H1 (cell line): ENCODE measurements at regions not wholly inside any gene's neighbourhood (a gene's known extent, or its start where the extent isn't known, plus 50 kb on each side); places are given as distances from the start of the nearest gene placed in this dataset.

Experiments used
- CTCF ChIA-PET: fragments of 300-600 bp; sonication (Branson Sonifier 250); formaldehyde crosslinking; loops from one replicate; lab custom pipeline; 2021; ENCODE audit not compliant: partially characterized antibody; lab: Charles Lee
- POLR2A ChIA-PET: fragments of 300-600 bp; sonication (Branson Sonifier 250); formaldehyde crosslinking; loops from one replicate; lab custom pipeline; 2021; ENCODE audit warnings: inconsistent platforms; ENCODE audit not compliant: partially characterized antibody; lab: Charles Lee
- DNase-seq, 2 experiments: peaks; one replicate each; pipeline versions ENCODE4 v3.0.0 to v3.0.0-alpha.2; 2010 to 2022; ENCODE audit warnings: low spot score in 2 of 2, low read depth in 1 of 2, mixed read lengths in 1 of 2
- FAIRE-seq: peaks from 2 replicates; lab custom pipeline; 2011; peaks lifted over from hg19 to GRCh38; lab: Jason Lieb, UNC
- H2AFZ ChIP-seq: 2 replicates; pipeline ENCODE4 v1.8.1; 2012; ENCODE audit warnings: low read length, inconsistent platforms
- H2AK5ac ChIP-seq: 2 replicates; pipeline ENCODE4 v1.6.1; 2013; ENCODE audit warnings: low read depth, low read length
- H2BK120ac ChIP-seq: replicated peaks from 2 replicates; pipeline ENCODE3; 2013; ENCODE audit warnings: low read depth, low read length, inconsistent platforms
- H2BK12ac ChIP-seq: 2 replicates; pipeline ENCODE4 v1.6.1; 2013; ENCODE audit warnings: low read depth, low read length
- H2BK15ac ChIP-seq: 2 replicates; pipeline ENCODE4 v1.6.1; 2013; ENCODE audit warnings: low read length
- H2BK20ac ChIP-seq: 2 replicates; pipeline ENCODE4 v1.6.1; 2013; ENCODE audit warnings: low read length
- H2BK5ac ChIP-seq: 2 replicates; pipeline ENCODE4 v1.6.1; 2013; ENCODE audit warnings: low read depth, low read length
- H3K14ac ChIP-seq: 2 replicates; pipeline ENCODE4 v1.6.1; 2013; ENCODE audit warnings: inconsistent platforms; ENCODE audit not compliant: insufficient read length
- H3K18ac ChIP-seq: 2 replicates; pipeline ENCODE4 v1.6.1; 2013; ENCODE audit warnings: low read length; ENCODE audit errors: extremely low read depth
- H3K23ac ChIP-seq: 2 replicates; pipeline ENCODE4 v1.6.1; 2013; ENCODE audit warnings: inconsistent platforms; ENCODE audit not compliant: insufficient read length
- H3K23me2 ChIP-seq: 2 replicates; pipeline ENCODE4 v1.6.1; 2013; ENCODE audit warnings: low read depth, low read length
- H3K27ac ChIP-seq: 2 replicates; pipeline ENCODE4 v1.6.1; 2011; ENCODE audit warnings: low read depth, low read length, inconsistent platforms
- H3K27me3 ChIP-seq, 4 experiments: replicated peaks in 1 of 4; 1 replicate in 1 of 4; 2 replicates in 3 of 4; pipeline versions ENCODE4 v1.6.1 to v1.8.1; 2011 to 2013; ENCODE audit warnings: low read length in 3 of 4, mild to moderate bottlenecking in 3 of 4, inconsistent platforms in 2 of 4, mixed read lengths in 2 of 4, moderate library complexity in 1 of 4; ENCODE audit not compliant: control insufficient read depth in 3 of 4, insufficient read depth in 3 of 4; ENCODE audit errors: extremely low read depth in 1 of 4
- H3K36me3 ChIP-seq, 4 experiments: 2 replicates each; pipeline versions ENCODE4 v1.6.1 to v1.8.1; 2011 to 2013; ENCODE audit warnings: mild to moderate bottlenecking in 4 of 4, low read length in 3 of 4, moderate library complexity in 2 of 4, control low read depth in 1 of 4, inconsistent platforms in 1 of 4; ENCODE audit not compliant: insufficient read depth in 4 of 4, control insufficient read depth in 2 of 4
- H3K4ac ChIP-seq: replicated peaks from 2 replicates; pipeline ENCODE3; 2013; ENCODE audit warnings: low read length, low read depth, mixed read lengths, inconsistent platforms; ENCODE audit not compliant: insufficient read length
- H3K4me1 ChIP-seq, 4 experiments: replicated peaks in 1 of 4; 1 replicate in 1 of 4; 2 replicates in 3 of 4; pipeline versions ENCODE4 v1.6.1 to v1.8.1; 2011 to 2013; ENCODE audit warnings: low read length in 3 of 4, inconsistent platforms in 2 of 4, mixed read lengths in 1 of 4; ENCODE audit not compliant: insufficient read depth in 4 of 4, control insufficient read depth in 3 of 4
- H3K4me2 ChIP-seq, 2 experiments: 2 replicates each; pipeline versions ENCODE4 v1.6.1 to v1.8.1; 2011 to 2013; ENCODE audit warnings: low read depth in 2 of 2, low read length in 2 of 2, control low read depth in 1 of 2, inconsistent platforms in 1 of 2, mild to moderate bottlenecking in 1 of 2; ENCODE audit not compliant: insufficient read depth in 1 of 2
- H3K4me3 ChIP-seq, 4 experiments: fragments of 200-600, 300-600 bp in 1 of 4; sonication (generic), shearing (Covaris generic), sonication (Bioruptor Twin) in 1 of 4; 2 replicates each; pipeline versions ENCODE4 v1.5.1 to v1.8.1; 2011 to 2016; ENCODE audit warnings: low read length in 4 of 4, low read depth in 3 of 4, control low read depth in 2 of 4, inconsistent platforms in 2 of 4, mild to moderate bottlenecking in 2 of 4, mixed read lengths in 1 of 4, moderate library complexity in 1 of 4; ENCODE audit not compliant: insufficient read depth in 2 of 4; ENCODE audit errors: extremely low read depth in 1 of 4
- H3K56ac ChIP-seq: replicated peaks from 2 replicates; pipeline ENCODE3; 2013; ENCODE audit warnings: low read depth, mild to moderate bottlenecking, mixed read lengths, low read length, inconsistent platforms; ENCODE audit not compliant: insufficient read length
- H3K79me1 ChIP-seq: 2 replicates; pipeline ENCODE4 v1.6.1; 2013; ENCODE audit warnings: low read depth, low read length, control low read depth
- H3K79me2 ChIP-seq, 2 experiments: 2 replicates each; pipeline versions ENCODE4 v1.6.1 to v1.8.1; 2012 to 2013; ENCODE audit warnings: low read length in 2 of 2, mild to moderate bottlenecking in 2 of 2, inconsistent platforms in 1 of 2; ENCODE audit not compliant: insufficient read depth in 2 of 2, control insufficient read depth in 1 of 2
- H3K9ac ChIP-seq, 4 experiments: replicated peaks in 1 of 4; 1 replicate in 1 of 4; 2 replicates in 3 of 4; pipeline versions ENCODE4 v1.6.1 to v1.8.1; 2011 to 2013; ENCODE audit warnings: low read depth in 3 of 4, low read length in 3 of 4, control low read depth in 2 of 4, mild to moderate bottlenecking in 2 of 4, moderate library complexity in 2 of 4, inconsistent platforms in 1 of 4; ENCODE audit errors: extremely low read depth in 1 of 4
- H3K9me3 ChIP-seq, 2 experiments: 2 replicates each; pipeline versions ENCODE4 v1.6.1 to v1.8.1; 2012 to 2013; ENCODE audit warnings: mild to moderate bottlenecking in 2 of 2, moderate library complexity in 2 of 2, control low read depth in 1 of 2, inconsistent platforms in 1 of 2, low read depth in 1 of 2, low read length in 1 of 2, mixed read lengths in 1 of 2; ENCODE audit not compliant: insufficient read depth in 2 of 2
- H4K20me1 ChIP-seq, 2 experiments: replicated peaks in 1 of 2; 2 replicates each; pipeline versions ENCODE3 to v1.8.1; 2011 to 2013; ENCODE audit warnings: inconsistent platforms in 2 of 2, low read length in 2 of 2, mild to moderate bottlenecking in 1 of 2; ENCODE audit not compliant: insufficient read depth in 2 of 2, control insufficient read depth in 1 of 2
- H4K5ac ChIP-seq: 2 replicates; pipeline ENCODE4 v1.6.1; 2013; ENCODE audit warnings: low read length, low read depth, mixed read lengths, inconsistent platforms; ENCODE audit not compliant: insufficient read length
- H4K8ac ChIP-seq: 2 replicates; pipeline ENCODE4 v1.8.0; 2013; ENCODE audit warnings: mild to moderate bottlenecking, moderate library complexity, low read length, inconsistent platforms; ENCODE audit not compliant: insufficient read depth; ENCODE audit errors: extremely low read depth
- H4K91ac ChIP-seq: replicated peaks from 2 replicates; pipeline ENCODE3; 2013; ENCODE audit warnings: low read length, mixed read lengths, inconsistent platforms; ENCODE audit not compliant: insufficient read length
- ASH2L ChIP-seq: fragments of 200-600, 300-600 bp; sonication (generic); IDR thresholded peaks from one replicate; pipeline ENCODE4 v1.7.1; 2017; ENCODE audit warnings: low read length
- BRCA1 ChIP-seq: IDR thresholded peaks from 2 replicates; pipeline ENCODE4 v1.6.1; 2012; ENCODE audit warnings: low read depth, low read length, improper control_type of control experiment
- CHD1 ChIP-seq: IDR thresholded peaks from 2 replicates; pipeline ENCODE4 v1.6.1; 2012; ENCODE audit warnings: low read depth, low read length, improper control_type of control experiment
- EGR1 ChIP-seq: IDR thresholded peaks from 2 replicates; pipeline ENCODE4 v1.6.1; 2011; ENCODE audit warnings: low read depth, low read length, borderline replicate concordance
- FOSL1 ChIP-seq: IDR thresholded peaks from 2 replicates; pipeline ENCODE4 v1.6.1; 2011; ENCODE audit warnings: mild to moderate bottlenecking, low read depth, low read length, moderate library complexity; ENCODE audit not compliant: insufficient read depth
- GABPA ChIP-seq: IDR thresholded peaks from 2 replicates; pipeline ENCODE4 v1.6.1; 2011; ENCODE audit warnings: mild to moderate bottlenecking, low read length, moderate library complexity, borderline replicate concordance; ENCODE audit not compliant: insufficient read depth
- KDM5A ChIP-seq: fragments of 200-600 bp; IDR thresholded peaks from 2 replicates; pipeline ENCODE4 v1.7.1; 2012; ENCODE audit warnings: mild to moderate bottlenecking, low read length, inconsistent platforms, mixed read lengths
- NRF1 ChIP-seq: IDR thresholded peaks from 2 replicates; pipeline ENCODE4 v1.6.1; 2011; ENCODE audit warnings: mild to moderate bottlenecking, low read depth, low read length, improper control_type of control experiment
- SIN3A ChIP-seq, 2 experiments: IDR thresholded peaks in 1 of 2; conservative IDR thresholded peaks in 1 of 2; 2 replicates each; pipeline ENCODE4 v1.6.1; 2011 to 2012; ENCODE audit warnings: low read length in 2 of 2, improper control_type of control experiment in 1 of 2, low read depth in 1 of 2, mild to moderate bottlenecking in 1 of 2
- SP2 ChIP-seq: IDR thresholded peaks from 2 replicates; pipeline ENCODE4 v1.6.1; 2012; ENCODE audit warnings: mild to moderate bottlenecking, low read length, inconsistent platforms
- SUZ12 ChIP-seq: fragments of 200-600 bp; sonication (generic); IDR thresholded peaks from 2 replicates; pipeline ENCODE4 v1.6.1; 2012; ENCODE audit warnings: mild to moderate bottlenecking, inconsistent platforms, low read length, moderate library complexity, mixed read lengths
- TCF12 ChIP-seq: IDR thresholded peaks from 2 replicates; pipeline ENCODE4 v1.6.1; 2011; ENCODE audit warnings: low read depth, mild to moderate bottlenecking, low read length
- YY1 ChIP-seq: IDR thresholded peaks from 2 replicates; pipeline ENCODE4 v1.6.1; 2011; ENCODE audit warnings: low read depth, mild to moderate bottlenecking, low read length
- WGBS, 2 experiments: shearing (Covaris generic) in 1 of 2; methylation state at CpG; one replicate each; pipeline versions ENCODE4 v1.1.6 to v1.1.7; 2013 to 2015; ENCODE audit warnings: low lambda C conversion rate in 2 of 2, mixed read lengths in 2 of 2, inconsistent platforms in 1 of 2, low coverage in 1 of 2, missing lambda C conversion rate in 1 of 2; ENCODE audit not compliant: insufficient replicate concordance in 2 of 2, insufficient coverage in 1 of 2, insufficient read length in 1 of 2; ENCODE audit errors: extremely low coverage in 1 of 2, missing lambda C conversion rate in 1 of 2; 5-methylcytosine and 5-hydroxymethylcytosine counted together
- TF ChIP-seq, protein P1 (sequence below): IDR thresholded peaks from 2 replicates; pipeline ENCODE4 v1.6.1; 2011; ENCODE audit warnings: low read length, improper control_type of control experiment

GRCh38 chr9:86632537-86632936 lies 278.3 kb upstream of the TUT7 start:
- no peaks in the 10 kb centered on the region for H3K23me2 ChIP-seq
- H2BK20ac ChIP-seq: no peak overlapping the region
- no peak overlapping the region for H3K4me2 ChIP-seq
- no peaks in the 10 kb centered on the region; a peak in 1 of 7 replicates for H3K4me1 ChIP-seq
- no peak overlapping the region for H3K4ac ChIP-seq
- H4K5ac ChIP-seq: no peak overlapping the region
- H3K56ac ChIP-seq: no peak overlapping the region
- no peak overlapping the region for H3K23ac ChIP-seq
- H2BK15ac ChIP-seq: no peak overlapping the region
- WGBS, 2 experiments: 100% methylated on average over 4 of the region's 4 CpGs; no CpG with 5 or more reads in 1 of the 2 experiments
- no peaks in the 10 kb centered on the region for H4K20me1 ChIP-seq
- FAIRE-seq (no peak), DNase-seq (no peak)
- no peak overlapping the region for H3K14ac ChIP-seq
- H3K79me1 ChIP-seq: no peaks in the 10 kb centered on the region
- no peak overlapping the region for H3K27ac ChIP-seq
- POLR2A ChIA-PET: no interaction called here
- no peak overlapping the region for H3K4me3 ChIP-seq
- H4K91ac ChIP-seq: no peak overlapping the region
- H2BK120ac ChIP-seq: no peak overlapping the region
- CTCF ChIA-PET: interaction anchor here (0.6 to 0.9 kb wide), 3 partner anchors 199 to 934 kb away, joined by 3 read pairs; no protein-coding TSS in a partner anchor
- H2AFZ ChIP-seq: no peak overlapping the region
- no peak overlapping the region for H2BK5ac ChIP-seq
- H3K79me2 ChIP-seq: no peaks in the 10 kb centered on the region
- no peaks in the 10 kb centered on the region for H3K36me3 ChIP-seq
- H2BK12ac ChIP-seq: no peak overlapping the region
- H4K8ac ChIP-seq: no peak overlapping the region
- no peak overlapping the region for H3K18ac ChIP-seq
- H3K9ac ChIP-seq: no peak overlapping the region
- H3K27me3 ChIP-seq: no peaks in the 10 kb centered on the region
- no peaks in the 10 kb centered on the region for H3K9me3 ChIP-seq
- no peak overlapping the region for H2AK5ac ChIP-seq
- TF ChIP-seq SIN3A (conservative IDR thresholded peaks at IDR 0.05 in 1 of 2, IDR thresholded peaks at IDR 0.05 in 1 of 2; ENCODE audit: low read depth in 1 of 2, low read length in 2 of 2) (no peak), EGR1 (no peak), BRCA1 (no peak), CHD1 (no peak), NRF1 (no peak), YY1 (no peak), FOSL1 (no peak), ASH2L (no peak), KDM5A (no peak), SUZ12 (no peak), GABPA (no peak), SP2 (no peak), TCF12 (no peak)
- TF ChIP-seq, protein P1, sequence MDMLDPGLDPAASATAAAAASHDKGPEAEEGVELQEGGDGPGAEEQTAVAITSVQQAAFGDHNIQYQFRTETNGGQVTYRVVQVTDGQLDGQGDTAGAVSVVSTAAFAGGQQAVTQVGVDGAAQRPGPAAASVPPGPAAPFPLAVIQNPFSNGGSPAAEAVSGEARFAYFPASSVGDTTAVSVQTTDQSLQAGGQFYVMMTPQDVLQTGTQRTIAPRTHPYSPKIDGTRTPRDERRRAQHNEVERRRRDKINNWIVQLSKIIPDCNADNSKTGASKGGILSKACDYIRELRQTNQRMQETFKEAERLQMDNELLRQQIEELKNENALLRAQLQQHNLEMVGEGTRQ: no peak
